Tibial nerve (tissue), 4 donors: ENCODE measurements at regions not wholly inside any gene's neighbourhood (a gene's known extent, or its start where the extent isn't known, plus 50 kb on each side); places are given as distances from the start of the nearest gene placed in this dataset.

Source experiments
- EP300 ChIP-seq, 2 donors: sonication (generic); formaldehyde crosslinking; IDR thresholded peaks; one replicate each; pipeline ENCODE4 v1.6.1; 2017; ENCODE audit warnings: antibody characterized with exemption in 2 of 2, mild to moderate bottlenecking in 1 of 2
- POLR2A ChIP-seq, 2 donors: fragments of 450-650 bp; IDR thresholded peaks; one replicate each; pipeline ENCODE4 v1.6.1; 2017; ENCODE audit warnings: antibody characterized with exemption in 2 of 2, mild to moderate bottlenecking in 2 of 2, moderate library complexity in 2 of 2
- TF ChIP-seq, protein P1 (sequence below), 5 experiments: fragments of 200-600 bp in 3 of 5; fragments of 450-650 bp in 2 of 5; sonication (generic) in 3 of 5; IDR thresholded peaks; one replicate each; pipeline ENCODE4 v1.5.1; 2016 to 2019; ENCODE audit warnings: antibody characterized with exemption in 5 of 5, mild to moderate bottlenecking in 3 of 5, moderate library complexity in 2 of 5

DNA sequence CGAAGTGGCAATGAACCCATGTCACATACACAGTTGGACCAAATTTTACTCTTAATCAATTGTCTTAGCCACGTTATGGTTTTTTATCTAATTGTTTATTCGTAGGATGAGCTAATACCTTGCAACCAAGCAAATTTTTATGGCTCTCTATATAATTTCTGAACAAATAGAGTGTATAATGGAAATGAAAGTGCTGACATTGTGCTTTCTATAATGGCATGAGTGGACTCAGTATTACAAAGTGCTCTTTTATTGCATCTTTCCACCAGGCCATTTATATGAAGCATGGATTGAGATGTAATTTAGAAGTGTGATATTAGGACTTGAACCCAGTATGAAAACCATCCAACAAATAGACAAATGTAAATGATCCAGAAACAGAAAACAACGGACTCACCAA is 1096.0 kb downstream of the DTWD2 start:
- TF ChIP-seq, protein P1, sequence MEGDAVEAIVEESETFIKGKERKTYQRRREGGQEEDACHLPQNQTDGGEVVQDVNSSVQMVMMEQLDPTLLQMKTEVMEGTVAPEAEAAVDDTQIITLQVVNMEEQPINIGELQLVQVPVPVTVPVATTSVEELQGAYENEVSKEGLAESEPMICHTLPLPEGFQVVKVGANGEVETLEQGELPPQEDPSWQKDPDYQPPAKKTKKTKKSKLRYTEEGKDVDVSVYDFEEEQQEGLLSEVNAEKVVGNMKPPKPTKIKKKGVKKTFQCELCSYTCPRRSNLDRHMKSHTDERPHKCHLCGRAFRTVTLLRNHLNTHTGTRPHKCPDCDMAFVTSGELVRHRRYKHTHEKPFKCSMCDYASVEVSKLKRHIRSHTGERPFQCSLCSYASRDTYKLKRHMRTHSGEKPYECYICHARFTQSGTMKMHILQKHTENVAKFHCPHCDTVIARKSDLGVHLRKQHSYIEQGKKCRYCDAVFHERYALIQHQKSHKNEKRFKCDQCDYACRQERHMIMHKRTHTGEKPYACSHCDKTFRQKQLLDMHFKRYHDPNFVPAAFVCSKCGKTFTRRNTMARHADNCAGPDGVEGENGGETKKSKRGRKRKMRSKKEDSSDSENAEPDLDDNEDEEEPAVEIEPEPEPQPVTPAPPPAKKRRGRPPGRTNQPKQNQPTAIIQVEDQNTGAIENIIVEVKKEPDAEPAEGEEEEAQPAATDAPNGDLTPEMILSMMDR (IDR thresholded peaks at IDR 0.05) = no peak
- TF ChIP-seq POLR2A (IDR thresholded peaks at IDR 0.05) (no peak), EP300 (IDR thresholded peaks at IDR 0.05) (no peak)
